ENCODE measurements at regions not wholly inside any gene's neighbourhood (a gene's known extent, or its start where the extent isn't known, plus 50 kb on each side); places are given as distances from the start of the nearest gene placed in this dataset.

GRCh38 chr11:112481893-112482292 lies 221.2 kb upstream of the PLET1 start (continued):
- TF ChIP-seq SIX5 (IDR thresholded peaks at IDR 0.05; ENCODE audit: low read depth, low read length) (no peak), SRF (IDR thresholded peaks at IDR 0.05; ENCODE audit: low read depth, low read length) (no peak), SP2 (IDR thresholded peaks at IDR 0.05; ENCODE audit: low read length) (no peak), BCL11A (IDR thresholded peaks at IDR 0.05; ENCODE audit: low read depth in 2 of 2, low read length in 2 of 2) (no peak), CTBP2 (IDR thresholded peaks at IDR 0.05; ENCODE audit: borderline replicate concordance, insufficient read depth, insufficient read length, low read length) (no peak), CBX8 (IDR thresholded peaks at IDR 0.05; ENCODE audit: borderline replicate concordance, low read depth, low read length) (no peak), CREB1 (IDR thresholded peaks at IDR 0.05) (no peak), E2F6 (IDR thresholded peaks at IDR 0.05) (no peak)

Data from H1 (cell line).